ENCODE measurements at regions not wholly inside any gene's neighbourhood (a gene's known extent, or its start where the extent isn't known, plus 50 kb on each side); places are given as distances from the start of the nearest gene placed in this dataset.

DNA sequence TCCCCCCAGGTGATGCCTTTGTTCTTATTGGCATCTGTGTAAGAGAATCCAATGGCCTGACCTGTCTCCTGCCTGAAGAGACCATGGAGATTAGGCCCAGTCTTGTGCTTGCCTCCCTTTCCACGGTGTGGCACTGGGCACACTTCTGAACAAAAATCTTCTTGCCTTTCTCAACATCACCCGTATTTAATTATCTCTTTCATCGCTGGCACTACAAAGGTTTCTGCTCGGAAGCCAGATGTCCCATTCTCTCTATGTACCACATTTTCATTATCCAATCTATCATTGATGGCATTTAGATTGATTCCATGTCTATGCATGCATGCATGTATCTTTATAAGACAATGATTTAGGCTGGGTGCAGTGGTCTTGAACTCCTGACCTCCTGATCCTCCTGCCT lies 74.3 kb downstream of the SLC25A15 start:
- ATAC-seq (no peak), DNase-seq (no peak)
- Mint-ChIP-seq H3K27ac (no peak overlapping the region), H3K9me3 (peaks cover 4% of the 10 kb centered on the region), H3K4me1 (ENCODE audit: low read depth) (no peaks in the 10 kb centered on the region), H3K4me3 (no peak overlapping the region), H3K36me3 (ENCODE audit: low read depth) (no peaks in the 10 kb centered on the region), H3K27me3 (no peaks in the 10 kb centered on the region)
- ChIA-PET CTCF (no interaction called here), POLR2A (no interaction called here)
- intact Hi-C loops (cut with micrococcal nuclease) = no loop called here
- no peak for TF ChIP-seq CTCF (IDR thresholded peaks at IDR 0.05)

DNA sequence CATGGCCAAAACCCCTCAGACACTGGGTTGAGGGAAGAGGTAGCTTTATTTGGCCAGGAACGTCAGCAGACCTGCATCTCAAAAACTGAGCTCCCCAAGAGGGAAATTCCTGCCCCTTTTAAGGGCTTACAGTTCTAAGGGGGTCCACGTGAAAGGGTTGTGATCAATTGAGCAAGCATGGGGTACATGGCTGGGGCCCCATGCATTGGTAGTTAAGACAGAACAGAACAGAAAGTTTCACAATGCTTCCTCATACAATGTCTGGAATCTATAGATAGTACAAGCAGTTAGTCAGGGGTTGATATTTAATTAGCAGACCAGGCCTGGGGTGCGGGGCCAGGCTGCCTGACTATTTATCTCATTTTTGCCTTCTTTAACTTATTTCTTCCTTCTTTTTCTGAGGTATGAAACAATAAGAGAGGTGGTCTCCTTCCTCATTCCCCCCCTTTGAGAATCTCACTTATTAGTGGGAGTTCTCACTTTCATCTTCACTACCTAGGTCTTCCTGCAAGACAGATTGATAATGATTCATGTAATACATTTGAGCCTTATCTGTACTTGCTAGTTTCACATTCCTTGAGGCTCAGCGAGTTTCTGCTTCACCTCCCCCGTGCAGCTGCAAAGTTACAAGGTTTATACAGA lies 84.8 kb downstream of the SLC25A15 start:
- intact Hi-C loops (cut with micrococcal nuclease) = no loop called here
- CTCF ChIA-PET = no interaction called here

DNA sequence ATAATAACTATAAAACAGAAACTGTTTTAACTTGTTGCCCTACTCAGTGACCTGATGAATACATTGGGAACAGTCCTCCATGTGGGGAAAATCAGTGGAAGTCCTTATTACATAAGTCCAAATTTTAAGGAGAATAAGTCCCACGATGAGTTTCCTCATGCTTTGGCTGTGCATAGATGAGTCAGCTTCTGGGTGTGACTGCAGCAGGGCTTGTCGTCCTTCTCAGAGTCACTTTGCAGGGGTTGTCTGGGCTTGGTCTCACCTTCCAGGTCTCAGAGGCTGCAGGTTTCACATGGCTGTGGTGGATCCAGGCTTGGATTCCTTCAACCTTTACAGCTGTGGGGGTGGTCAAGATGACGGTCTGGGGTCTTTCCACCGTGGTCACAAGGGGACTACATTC lies 85.6 kb downstream of the SLC25A15 start:
- no peaks in the 10 kb centered on the region for H3K4me1 Mint-ChIP-seq (ENCODE audit: low read depth)
- ChIA-PET CTCF (no interaction called here), POLR2A (no interaction called here)
- ATAC-seq (no peak), DNase-seq (no peak)
- no peak for TF ChIP-seq CTCF (IDR thresholded peaks at IDR 0.05)
- H3K4me3 Mint-ChIP-seq = no peak overlapping the region
- H3K27ac Mint-ChIP-seq = no peak overlapping the region
- intact Hi-C loops (cut with micrococcal nuclease) = no loop called here
- no peaks in the 10 kb centered on the region for H3K27me3 Mint-ChIP-seq
- H3K9me3 Mint-ChIP-seq = peaks cover 52% of the 10 kb centered on the region
- H3K36me3 Mint-ChIP-seq (ENCODE audit: low read depth) = peaks cover 85% of the 10 kb centered on the region

More for the DNA sequence above, 84.8 kb downstream of the SLC25A15 start:
- peaks cover 46% of the 10 kb centered on the region for H3K9me3 Mint-ChIP-seq
- DNase-seq (no peak), ATAC-seq (no peak)
- TF ChIP-seq CTCF (IDR thresholded peaks at IDR 0.05) = no peak
- POLR2A ChIA-PET = no interaction called here
- no peaks in the 10 kb centered on the region for H3K4me1 Mint-ChIP-seq (ENCODE audit: low read depth)
- H3K36me3 Mint-ChIP-seq (ENCODE audit: low read depth) = peaks cover 77% of the 10 kb centered on the region
- no peak overlapping the region for H3K4me3 Mint-ChIP-seq
- H3K27me3 Mint-ChIP-seq = no peaks in the 10 kb centered on the region
- H3K27ac Mint-ChIP-seq = no peak overlapping the region

DNA sequence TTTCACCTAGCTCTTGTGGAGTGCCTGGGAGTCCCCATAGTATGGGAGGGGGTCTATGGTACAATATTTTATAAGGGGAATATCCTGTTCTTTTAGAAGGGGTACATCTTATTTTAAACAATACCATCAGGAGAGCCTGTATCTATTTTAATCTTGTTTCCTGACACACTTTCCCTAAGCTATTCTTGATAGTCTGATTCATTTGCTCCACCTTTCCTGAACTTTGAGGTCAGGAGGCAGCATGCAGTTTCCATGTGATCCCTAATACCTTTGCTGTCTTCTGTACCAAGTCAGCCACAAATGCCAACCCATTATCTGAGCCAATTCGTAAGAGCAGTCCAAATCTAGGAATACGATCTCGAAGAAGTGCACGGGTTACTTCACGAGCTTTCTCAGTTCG lies 86.2 kb downstream of the SLC25A15 start:
- no peaks in the 10 kb centered on the region for H3K27me3 Mint-ChIP-seq
- ChIA-PET CTCF (no interaction called here), POLR2A (no interaction called here)
- intact Hi-C loops (cut with micrococcal nuclease) = no loop called here
- no peak overlapping the region for H3K27ac Mint-ChIP-seq
- no peaks in the 10 kb centered on the region for H3K4me1 Mint-ChIP-seq (ENCODE audit: low read depth)
- DNase-seq (no peak), ATAC-seq (no peak)
- peaks cover 86% of the 10 kb centered on the region for H3K36me3 Mint-ChIP-seq (ENCODE audit: low read depth)
- peaks cover 54% of the 10 kb centered on the region for H3K9me3 Mint-ChIP-seq
- no peak overlapping the region for H3K4me3 Mint-ChIP-seq
- TF ChIP-seq CTCF (IDR thresholded peaks at IDR 0.05) = no peak

DNA sequence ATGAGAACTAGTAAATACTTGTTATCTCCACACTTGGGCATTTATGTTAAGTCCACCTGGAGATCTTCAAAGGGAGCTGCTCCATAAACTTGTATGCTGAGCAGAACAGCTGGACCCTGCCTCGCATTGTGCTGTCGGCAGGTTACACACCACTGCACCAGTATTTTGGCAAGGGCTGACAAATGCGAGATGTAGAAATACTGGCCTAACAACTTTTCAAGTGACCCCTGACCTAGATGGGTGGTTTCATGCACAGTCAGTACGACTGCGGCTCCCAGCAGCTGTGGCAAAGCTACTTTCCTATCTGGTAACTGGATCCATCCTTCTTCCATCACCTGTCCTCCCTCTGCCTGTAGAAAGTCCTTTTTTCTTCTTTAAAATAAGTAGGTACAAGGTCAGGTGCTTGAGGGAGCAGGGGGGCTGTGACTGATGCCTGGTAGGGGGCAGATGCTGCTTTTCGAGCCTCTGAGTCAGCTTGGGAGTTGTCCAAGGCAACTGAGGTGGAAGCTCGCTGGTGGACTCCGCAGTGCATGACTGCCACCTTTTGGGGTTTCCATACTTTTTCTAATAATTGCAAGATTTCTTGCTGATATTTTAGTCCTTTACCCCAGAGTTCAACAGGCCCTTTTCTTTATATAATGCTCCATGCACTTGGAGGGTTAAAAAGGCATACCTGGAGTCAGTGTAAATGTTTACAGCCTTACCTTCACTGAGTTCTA lies 86.8 kb downstream of the SLC25A15 start:
- H3K27ac Mint-ChIP-seq = no peak overlapping the region
- H3K27me3 Mint-ChIP-seq = no peaks in the 10 kb centered on the region
- H3K9me3 Mint-ChIP-seq = peaks cover 60% of the 10 kb centered on the region
- no peaks in the 10 kb centered on the region for H3K4me1 Mint-ChIP-seq (ENCODE audit: low read depth)
- DNase-seq (no peak), ATAC-seq (no peak)
- H3K36me3 Mint-ChIP-seq (ENCODE audit: low read depth) = peaks cover 92% of the 10 kb centered on the region
- ChIA-PET CTCF (no interaction called here), POLR2A (no interaction called here)
- no peak for TF ChIP-seq CTCF (IDR thresholded peaks at IDR 0.05)
- intact Hi-C loops (cut with micrococcal nuclease) = no loop called here
- H3K4me3 Mint-ChIP-seq = no peak overlapping the region
